ENCODE measurements at regions not wholly inside any gene's neighbourhood (a gene's known extent, or its start where the extent isn't known, plus 50 kb on each side); places are given as distances from the start of the nearest gene placed in this dataset.
A peak's percentile ranks its signal among the peaks of the same experiment; 100 is the strongest.

GRCh38 chr7:12764458-12764891, 77.0 kb downstream of the ARL4A start:
- H3K9ac ChIP-seq (ENCODE audit: low read depth, low read length): no peak overlapping the region
- no peaks in the 10 kb centered on the region for H3K27me3 ChIP-seq (ENCODE audit: control insufficient read depth, insufficient read depth, low read length)
- H3K9me3 ChIP-seq (replicated peaks; ENCODE audit: low read length): no peaks in the 10 kb centered on the region
- no peak overlapping the region for H3K4me2 ChIP-seq (ENCODE audit: low read length)
- H3K36me3 ChIP-seq (ENCODE audit: insufficient read depth, low read length): no peaks in the 10 kb centered on the region
- no peak overlapping the region for H3K4me3 ChIP-seq (ENCODE audit: low read length)
- peaks cover 22% of the 10 kb centered on the region for H3K4me1 ChIP-seq (ENCODE audit: control insufficient read depth, insufficient read depth, low read length)

GRCh38 chr7:12765431-12766100, 78.1 kb downstream of the ARL4A start:
- no peaks in the 10 kb centered on the region for H3K9me3 ChIP-seq (replicated peaks; ENCODE audit: low read length)
- H3K36me3 ChIP-seq (ENCODE audit: insufficient read depth, low read length): no peaks in the 10 kb centered on the region
- peaks cover 33% of the 10 kb centered on the region for H3K4me1 ChIP-seq (ENCODE audit: control insufficient read depth, insufficient read depth, low read length)
- no peak overlapping the region for H3K4me3 ChIP-seq (ENCODE audit: low read length)
- no peak overlapping the region for H3K9ac ChIP-seq (ENCODE audit: low read depth, low read length)
- no peak overlapping the region for H3K4me2 ChIP-seq (ENCODE audit: low read length)
- no peaks in the 10 kb centered on the region for H3K27me3 ChIP-seq (ENCODE audit: control insufficient read depth, insufficient read depth, low read length)

GRCh38 chr7:12766416-12766815, 79.0 kb downstream of the ARL4A start:
- Histone ChIP-seq H3K9me3 (replicated peaks; ENCODE audit: low read length) (no peaks in the 10 kb centered on the region), H3K36me3 (ENCODE audit: insufficient read depth, low read length) (no peaks in the 10 kb centered on the region), H3K9ac (ENCODE audit: low read depth, low read length) (no peak overlapping the region), H3K27me3 (ENCODE audit: control insufficient read depth, insufficient read depth, low read length) (no peaks in the 10 kb centered on the region), H3K4me1 (ENCODE audit: control insufficient read depth, insufficient read depth, low read length) (peaks cover 38% of the 10 kb centered on the region), H3K4me3 (ENCODE audit: low read length) (no peak overlapping the region), H3K4me2 (ENCODE audit: low read length) (no peak overlapping the region)

DNA sequence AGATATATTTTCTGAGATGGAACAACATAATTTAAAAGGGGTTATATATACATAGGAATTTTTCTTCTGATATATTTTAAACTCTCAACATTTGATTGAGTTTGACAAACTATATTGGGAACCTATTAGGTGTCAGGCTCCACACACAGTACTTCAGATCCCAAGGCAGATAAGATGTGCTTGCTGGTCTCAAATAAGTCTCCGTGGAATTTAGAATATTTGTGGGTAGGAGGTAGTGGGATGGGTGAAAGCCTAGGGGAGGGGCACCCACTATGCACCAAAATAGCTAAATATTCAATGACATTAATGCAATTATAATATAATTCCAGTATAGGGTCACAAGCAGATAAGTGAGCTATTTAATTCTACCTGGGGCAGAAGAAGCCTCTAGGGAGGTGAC, 81.5 kb downstream of the ARL4A start:
- Histone ChIP-seq H3K4me1 (ENCODE audit: control insufficient read depth, insufficient read depth, low read length) (peaks cover 44% of the 10 kb centered on the region), H3K27me3 (ENCODE audit: control insufficient read depth, insufficient read depth, low read length) (no peaks in the 10 kb centered on the region), H3K9me3 (replicated peaks; ENCODE audit: low read length) (no peaks in the 10 kb centered on the region), H3K4me3 (ENCODE audit: low read length) (no peak overlapping the region), H3K9ac (ENCODE audit: low read depth, low read length) (no peak overlapping the region), H3K4me2 (ENCODE audit: low read length) (peak overlapping the region; percentile 23), H3K36me3 (ENCODE audit: insufficient read depth, low read length) (no peaks in the 10 kb centered on the region)

DNA sequence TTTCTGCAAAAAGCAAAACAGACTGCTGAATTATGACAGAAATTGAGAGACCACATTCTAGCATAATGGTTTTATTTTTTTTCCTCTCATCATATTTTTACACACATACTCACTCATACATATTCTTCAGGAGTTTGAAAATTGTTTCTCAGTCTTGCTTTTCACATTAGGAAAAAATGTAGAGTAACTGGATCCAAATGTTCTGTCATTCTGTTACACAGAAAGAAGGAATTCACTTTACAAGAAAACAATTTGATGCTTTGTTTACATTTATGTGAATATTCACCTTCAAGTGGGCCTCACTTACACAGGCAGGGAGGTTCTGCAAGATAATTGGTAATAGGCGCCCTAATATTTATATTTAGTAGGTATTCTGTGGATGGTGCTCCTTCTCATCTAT, 82.0 kb downstream of the ARL4A start:
- no peak overlapping the region for H3K9ac ChIP-seq (ENCODE audit: low read depth, low read length)
- no peaks in the 10 kb centered on the region for H3K36me3 ChIP-seq (ENCODE audit: insufficient read depth, low read length)
- peaks cover 44% of the 10 kb centered on the region for H3K4me1 ChIP-seq (ENCODE audit: control insufficient read depth, insufficient read depth, low read length)
- no peak overlapping the region for H3K4me3 ChIP-seq (ENCODE audit: low read length)
- H3K9me3 ChIP-seq (replicated peaks; ENCODE audit: low read length): no peaks in the 10 kb centered on the region
- peak overlapping the region; percentile 23 for H3K4me2 ChIP-seq (ENCODE audit: low read length)
- no peaks in the 10 kb centered on the region for H3K27me3 ChIP-seq (ENCODE audit: control insufficient read depth, insufficient read depth, low read length)

DNA sequence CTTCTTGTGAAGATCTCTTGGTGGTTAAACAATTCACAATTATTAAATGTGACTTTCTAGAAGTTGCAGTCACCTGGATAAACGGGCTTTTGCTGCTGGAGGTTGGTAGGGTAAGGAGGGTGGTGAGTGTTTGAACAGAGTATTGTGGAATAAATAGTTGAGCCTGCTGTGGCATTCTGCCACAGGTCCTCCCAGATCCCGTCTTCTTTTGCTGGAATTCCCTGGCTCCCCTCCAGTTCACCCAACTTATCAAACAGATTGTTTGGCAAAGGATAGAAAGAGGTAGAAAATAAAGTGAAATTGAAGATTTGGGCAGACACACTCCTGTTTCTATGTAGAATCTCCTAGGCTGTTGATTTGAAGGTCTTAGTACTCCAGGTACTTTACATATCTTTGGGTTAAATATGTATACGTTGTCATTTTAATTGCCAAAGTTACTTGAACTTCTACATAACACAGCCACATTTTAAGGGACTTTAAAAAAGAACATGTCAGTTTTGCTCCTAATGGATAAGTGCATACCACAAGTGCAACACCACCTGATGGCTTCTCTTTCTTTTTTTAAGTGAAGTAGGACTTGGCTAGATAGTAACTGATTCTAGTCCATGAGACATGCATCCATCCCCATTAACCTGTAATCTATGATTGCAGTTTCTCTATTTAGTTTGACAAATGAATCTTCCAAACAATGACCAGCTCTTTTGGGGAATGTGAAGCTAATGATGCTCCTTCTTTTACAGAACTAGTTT, 83.0 kb downstream of the ARL4A start:
- Histone ChIP-seq H3K27me3 (ENCODE audit: control insufficient read depth, insufficient read depth, low read length) (no peaks in the 10 kb centered on the region), H3K4me2 (ENCODE audit: low read length) (no peak overlapping the region), H3K4me3 (ENCODE audit: low read length) (no peak overlapping the region), H3K4me1 (ENCODE audit: control insufficient read depth, insufficient read depth, low read length) (peaks cover 43% of the 10 kb centered on the region), H3K9ac (ENCODE audit: low read depth, low read length) (no peak overlapping the region), H3K36me3 (ENCODE audit: insufficient read depth, low read length) (no peaks in the 10 kb centered on the region), H3K9me3 (replicated peaks; ENCODE audit: low read length) (no peaks in the 10 kb centered on the region)

DNA sequence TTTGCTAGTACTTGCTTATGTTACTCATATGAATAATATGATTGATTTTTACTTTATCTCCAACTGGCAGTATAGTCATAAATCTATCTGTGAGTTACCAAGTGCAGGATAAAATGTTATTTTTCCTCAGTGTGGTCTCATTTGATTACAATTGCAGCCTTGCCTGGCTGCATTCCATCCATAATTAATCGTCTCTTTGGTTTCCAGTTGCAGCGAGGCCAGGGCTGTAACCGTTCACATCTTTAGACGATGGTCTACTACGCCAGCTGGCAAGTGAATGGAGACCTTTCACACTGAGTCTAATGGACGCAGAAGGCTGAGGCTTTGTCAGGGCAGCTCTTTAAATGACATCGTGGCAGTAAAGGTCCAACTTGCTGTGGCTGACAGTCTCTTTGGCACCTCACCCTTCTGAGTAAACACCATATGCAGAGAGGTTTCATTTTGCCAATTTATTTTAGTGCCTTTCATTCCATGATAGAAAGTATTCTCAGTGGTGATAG, 84.0 kb downstream of the ARL4A start:
- H3K9me3 ChIP-seq (replicated peaks; ENCODE audit: low read length): no peaks in the 10 kb centered on the region
- peak overlapping the region; percentile 55 for H3K4me3 ChIP-seq (ENCODE audit: low read length)
- H3K36me3 ChIP-seq (ENCODE audit: insufficient read depth, low read length): no peaks in the 10 kb centered on the region
- H3K27me3 ChIP-seq (ENCODE audit: control insufficient read depth, insufficient read depth, low read length): no peaks in the 10 kb centered on the region
- H3K9ac ChIP-seq (ENCODE audit: low read depth, low read length): peak overlapping the region; percentile 33
- peak overlapping the region; percentile 81 for H3K4me2 ChIP-seq (ENCODE audit: low read length)
- H3K4me1 ChIP-seq (ENCODE audit: control insufficient read depth, insufficient read depth, low read length): peaks cover 36% of the 10 kb centered on the region

- Histone ChIP-seq H3K36me3 (ENCODE audit: insufficient read depth, low read length) (no peaks in the 10 kb centered on the region), H3K4me2 (ENCODE audit: low read length) (no peak overlapping the region), H3K9ac (ENCODE audit: low read depth, low read length) (no peak overlapping the region), H3K9me3 (replicated peaks; ENCODE audit: low read length) (no peaks in the 10 kb centered on the region), H3K4me1 (ENCODE audit: control insufficient read depth, insufficient read depth, low read length) (peaks cover 36% of the 10 kb centered on the region), H3K4me3 (ENCODE audit: low read length) (no peak overlapping the region), H3K27me3 (ENCODE audit: control insufficient read depth, insufficient read depth, low read length) (no peaks in the 10 kb centered on the region)
These were observed 85.3 kb downstream of the ARL4A start for GRCh38 chr7:12772768-12773167.

GRCh38 chr7:12777257-12777656, 89.8 kb downstream of the ARL4A start:
- Histone ChIP-seq H3K9ac (ENCODE audit: low read depth, low read length) (no peak overlapping the region), H3K9me3 (replicated peaks; ENCODE audit: low read length) (no peaks in the 10 kb centered on the region), H3K4me1 (ENCODE audit: control insufficient read depth, insufficient read depth, low read length) (no peaks in the 10 kb centered on the region), H3K4me2 (ENCODE audit: low read length) (no peak overlapping the region), H3K36me3 (ENCODE audit: insufficient read depth, low read length) (no peaks in the 10 kb centered on the region), H3K4me3 (ENCODE audit: low read length) (no peak overlapping the region), H3K27me3 (ENCODE audit: control insufficient read depth, insufficient read depth, low read length) (no peaks in the 10 kb centered on the region)

DNA sequence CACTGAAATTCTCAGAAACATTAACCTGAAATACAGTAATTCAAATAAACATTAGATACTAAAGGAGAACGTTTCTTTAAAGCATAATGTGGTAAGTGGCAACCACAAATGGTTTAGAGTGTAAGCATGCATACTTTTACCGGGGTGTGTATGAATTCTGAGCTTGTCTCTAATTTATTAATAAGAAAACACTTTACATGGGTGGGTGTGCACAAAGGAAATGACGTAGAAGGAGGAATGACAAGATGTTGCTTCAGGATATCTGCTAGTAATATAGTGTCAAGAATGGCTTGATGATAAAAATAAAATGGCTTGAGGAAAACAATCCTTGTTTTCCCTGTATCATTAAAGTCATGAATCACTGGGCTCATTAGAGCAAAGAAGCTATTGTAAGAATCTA, 92.5 kb downstream of the ARL4A start:
- Histone ChIP-seq H3K36me3 (ENCODE audit: insufficient read depth, low read length) (no peaks in the 10 kb centered on the region), H3K27me3 (ENCODE audit: control insufficient read depth, insufficient read depth, low read length) (no peaks in the 10 kb centered on the region), H3K9ac (ENCODE audit: low read depth, low read length) (no peak overlapping the region), H3K4me2 (ENCODE audit: low read length) (no peak overlapping the region), H3K4me3 (ENCODE audit: low read length) (no peak overlapping the region), H3K4me1 (ENCODE audit: control insufficient read depth, insufficient read depth, low read length) (peaks cover 11% of the 10 kb centered on the region), H3K9me3 (replicated peaks; ENCODE audit: low read length) (no peaks in the 10 kb centered on the region)

- Histone ChIP-seq H3K9me3 (replicated peaks; ENCODE audit: low read length) (no peaks in the 10 kb centered on the region), H3K4me1 (ENCODE audit: control insufficient read depth, insufficient read depth, low read length) (peaks cover 11% of the 10 kb centered on the region), H3K27me3 (ENCODE audit: control insufficient read depth, insufficient read depth, low read length) (no peaks in the 10 kb centered on the region), H3K4me3 (ENCODE audit: low read length) (no peak overlapping the region), H3K9ac (ENCODE audit: low read depth, low read length) (no peak overlapping the region), H3K4me2 (ENCODE audit: low read length) (no peak overlapping the region), H3K36me3 (ENCODE audit: insufficient read depth, low read length) (no peaks in the 10 kb centered on the region)
These were observed 96.1 kb downstream of the ARL4A start for GRCh38 chr7:12783421-12784095.
